ENCODE measurements at regions not wholly inside any gene's neighbourhood (a gene's known extent, or its start where the extent isn't known, plus 50 kb on each side); places are given as distances from the start of the nearest gene placed in this dataset.
A peak's percentile ranks its signal among the peaks of the same experiment; 100 is the strongest.
"Not testable (repeated sequence)": the region's sequence is repeated elsewhere in the genome, so short reads cannot be mapped to it uniquely, and the experiment has no call there.

GRCh38 chr14:106766551-106767277 is 1240.3 kb downstream of the TMEM121 start:
- TF ChIP-seq CTCF (IDR thresholded peaks at IDR 0.05; ENCODE audit: low read depth, low read length, missing input control); TAF1 (conservative IDR thresholded peaks at IDR 0.05); ZBTB33 (IDR thresholded peaks at IDR 0.05); GABPA (IDR thresholded peaks at IDR 0.05 in 1 of 2, conservative IDR thresholded peaks at IDR 0.05 in 1 of 2); JUND (IDR thresholded peaks at IDR 0.05); YY1 (IDR thresholded peaks at IDR 0.05): not testable (repeated sequence)
- peak; percentile 56 to 62 for TF ChIP-seq HNF4A (conservative IDR thresholded peaks at IDR 0.05)
- TF ChIP-seq, protein P1, sequence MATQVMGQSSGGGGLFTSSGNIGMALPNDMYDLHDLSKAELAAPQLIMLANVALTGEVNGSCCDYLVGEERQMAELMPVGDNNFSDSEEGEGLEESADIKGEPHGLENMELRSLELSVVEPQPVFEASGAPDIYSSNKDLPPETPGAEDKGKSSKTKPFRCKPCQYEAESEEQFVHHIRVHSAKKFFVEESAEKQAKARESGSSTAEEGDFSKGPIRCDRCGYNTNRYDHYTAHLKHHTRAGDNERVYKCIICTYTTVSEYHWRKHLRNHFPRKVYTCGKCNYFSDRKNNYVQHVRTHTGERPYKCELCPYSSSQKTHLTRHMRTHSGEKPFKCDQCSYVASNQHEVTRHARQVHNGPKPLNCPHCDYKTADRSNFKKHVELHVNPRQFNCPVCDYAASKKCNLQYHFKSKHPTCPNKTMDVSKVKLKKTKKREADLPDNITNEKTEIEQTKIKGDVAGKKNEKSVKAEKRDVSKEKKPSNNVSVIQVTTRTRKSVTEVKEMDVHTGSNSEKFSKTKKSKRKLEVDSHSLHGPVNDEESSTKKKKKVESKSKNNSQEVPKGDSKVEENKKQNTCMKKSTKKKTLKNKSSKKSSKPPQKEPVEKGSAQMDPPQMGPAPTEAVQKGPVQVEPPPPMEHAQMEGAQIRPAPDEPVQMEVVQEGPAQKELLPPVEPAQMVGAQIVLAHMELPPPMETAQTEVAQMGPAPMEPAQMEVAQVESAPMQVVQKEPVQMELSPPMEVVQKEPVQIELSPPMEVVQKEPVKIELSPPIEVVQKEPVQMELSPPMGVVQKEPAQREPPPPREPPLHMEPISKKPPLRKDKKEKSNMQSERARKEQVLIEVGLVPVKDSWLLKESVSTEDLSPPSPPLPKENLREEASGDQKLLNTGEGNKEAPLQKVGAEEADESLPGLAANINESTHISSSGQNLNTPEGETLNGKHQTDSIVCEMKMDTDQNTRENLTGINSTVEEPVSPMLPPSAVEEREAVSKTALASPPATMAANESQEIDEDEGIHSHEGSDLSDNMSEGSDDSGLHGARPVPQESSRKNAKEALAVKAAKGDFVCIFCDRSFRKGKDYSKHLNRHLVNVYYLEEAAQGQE (IDR thresholded peaks at IDR 0.05): not testable (repeated sequence)
- TF ChIP-seq SP1 (IDR thresholded peaks at IDR 0.05): peak; percentile 49
